Body of pancreas (tissue), 4 donors: ENCODE measurements at regions not wholly inside any gene's neighbourhood (a gene's known extent, or its start where the extent isn't known, plus 50 kb on each side); places are given as distances from the start of the nearest gene placed in this dataset.

Experiments used
- ATAC-seq: fragments of 150-250 bp; one replicate; pipeline ENCODE4 v1.9.1; 2016
- DNase-seq, 4 donors: peaks; one replicate each; pipeline ENCODE4 v3.0.0-alpha.2; 2019
- H3K27ac ChIP-seq, 4 donors: fragments of 200-600 bp; sonication (generic); 1 replicate in 3 of 4; 2 replicates in 1 of 4; pipeline versions ENCODE4 v1.5.1 to v1.6.1; 2016 to 2019; ENCODE audit warnings: mild to moderate bottlenecking in 1 of 4, mixed read lengths in 1 of 4, moderate library complexity in 1 of 4
- H3K27me3 ChIP-seq, 2 donors: fragments of 200-600 bp; sonication (generic); one replicate each; pipeline ENCODE4 v1.6.0; 2016; ENCODE audit warnings: mild to moderate bottlenecking in 1 of 2
- H3K36me3 ChIP-seq, 2 donors: fragments of 200-600 bp; sonication (generic); replicated peaks in 1 of 2; 2 replicates each; pipeline ENCODE4 v1.5.1; 2016; ENCODE audit warnings: low read depth in 2 of 2; ENCODE audit not compliant: insufficient read depth in 1 of 2
- H3K4me1 ChIP-seq: fragments of 200-600 bp; sonication (generic); one replicate; pipeline ENCODE4 v1.6.0; 2016
- H3K4me3 ChIP-seq, 2 donors: fragments of 200-600 bp; sonication (generic); 1 replicate in 1 of 2; 2 replicates in 1 of 2; pipeline ENCODE4 v1.5.1; 2016 to 2019
- H3K9me3 ChIP-seq, 3 donors: fragments of 200-600 bp; sonication (generic); 1 replicate in 2 of 3; 2 replicates in 1 of 3; pipeline ENCODE4 v1.5.1; 2016
- CTCF ChIP-seq, 7 experiments: fragments of 450-650 bp in 4 of 7; fragments of 200-600 bp in 3 of 7; sonication (generic) in 3 of 7; IDR thresholded peaks; one replicate each; pipeline ENCODE4 v1.5.1; 2016 to 2019; ENCODE audit warnings: antibody characterized with exemption in 7 of 7
- POLR2A ChIP-seq, 3 donors: fragments of 450-650 bp; IDR thresholded peaks; one replicate each; pipeline ENCODE4 v1.6.1; 2016; ENCODE audit warnings: antibody characterized with exemption in 3 of 3, mild to moderate bottlenecking in 2 of 3
- WGBS, 2 donors: methylation state at CpG; one replicate each; pipeline ENCODE4 v1.1.5; 2017; 5-methylcytosine and 5-hydroxymethylcytosine counted together
- intact Hi-C: fragments of 100-400 bp; cut with DNase I; formaldehyde crosslinking; loops from one replicate; pipeline ENCODE4 v1.15.1; 2023

- H3K9me3 ChIP-seq: no peaks in the 10 kb centered on the region
- no peak for ATAC-seq
- DNase-seq: no peak
Measured at GRCh38 chr1:14083277-14083676, 383.3 kb downstream of the PRDM2 start.

GRCh38 chr1:14083706-14084105 lies 383.7 kb downstream of the PRDM2 start:
- Histone ChIP-seq H3K4me1 (no peaks in the 10 kb centered on the region), H3K27ac (no peak overlapping the region), H3K9me3 (no peaks in the 10 kb centered on the region), H3K27me3 (no peaks in the 10 kb centered on the region), H3K36me3 (no peaks in the 10 kb centered on the region), H3K4me3 (no peak overlapping the region)
- WGBS, 2 donors: 27 to 29% methylated on average over 1 of the region's 1 CpG
- intact Hi-C loops: no loop called here
- ATAC-seq: no peak
- no peak for DNase-seq
- TF ChIP-seq POLR2A (IDR thresholded peaks at IDR 0.05): no peak
- no peak for TF ChIP-seq CTCF (IDR thresholded peaks at IDR 0.05)

More at GRCh38 chr1:14083277-14083676, 383.3 kb downstream of the PRDM2 start:
- intact Hi-C loops: no loop called here
- Histone ChIP-seq H3K4me1 (no peaks in the 10 kb centered on the region), H3K27ac (no peak overlapping the region), H3K27me3 (no peaks in the 10 kb centered on the region), H3K4me3 (no peak overlapping the region), H3K36me3 (no peaks in the 10 kb centered on the region)
- TF ChIP-seq POLR2A (IDR thresholded peaks at IDR 0.05) (no peak), CTCF (IDR thresholded peaks at IDR 0.05) (no peak)

GRCh38 chr1:14090062-14090461 lies 390.1 kb downstream of the PRDM2 start:
- no peaks in the 10 kb centered on the region for H3K9me3 ChIP-seq
- no peaks in the 10 kb centered on the region for H3K36me3 ChIP-seq
- TF ChIP-seq POLR2A (IDR thresholded peaks at IDR 0.05): no peak
- TF ChIP-seq CTCF (IDR thresholded peaks at IDR 0.05): no peak
- intact Hi-C loops: no loop called here
- H3K27me3 ChIP-seq: peaks cover 0 to 4% of the 10 kb centered on the region in 2 donors
- ATAC-seq (no peak), DNase-seq (no peak)
- no peak overlapping the region for H3K4me3 ChIP-seq
- 77 to 85% methylated on average over 1 of the region's 1 CpG for WGBS, 2 donors
- H3K4me1 ChIP-seq: no peaks in the 10 kb centered on the region
- H3K27ac ChIP-seq: no peak overlapping the region

GRCh38 chr1:14090531-14090930 lies 390.5 kb downstream of the PRDM2 start:
- Histone ChIP-seq H3K4me3 (no peak overlapping the region), H3K27me3 (peaks cover 0 to 4% of the 10 kb centered on the region in 2 donors), H3K36me3 (no peaks in the 10 kb centered on the region), H3K4me1 (no peaks in the 10 kb centered on the region), H3K27ac (no peak overlapping the region), H3K9me3 (no peaks in the 10 kb centered on the region)
- ATAC-seq: no peak
- no peak for DNase-seq
- TF ChIP-seq POLR2A (IDR thresholded peaks at IDR 0.05): no peak
- no peak for TF ChIP-seq CTCF (IDR thresholded peaks at IDR 0.05)
- intact Hi-C loops: no loop called here
- 80 to 84% methylated on average over 6 of the region's 6 CpGs for WGBS, 2 donors

GRCh38 chr1:14094611-14095400 lies 394.8 kb downstream of the PRDM2 start:
- no peaks in the 10 kb centered on the region for H3K9me3 ChIP-seq
- 38 to 48% methylated on average over 4 of the region's 4 CpGs for WGBS, 2 donors
- no peaks in the 10 kb centered on the region for H3K4me1 ChIP-seq
- ATAC-seq (peak; percentile 86), DNase-seq (peak in 2 of 4 donors; percentile 12 to 29)
- TF ChIP-seq POLR2A (IDR thresholded peaks at IDR 0.05): no peak
- TF ChIP-seq CTCF (IDR thresholded peaks at IDR 0.05): peak in 6 of 7 experiments; percentile 46 to 71 (median 61)
- no peak overlapping the region for H3K27ac ChIP-seq
- intact Hi-C loops: no loop called here
- no peak overlapping the region for H3K4me3 ChIP-seq
- H3K36me3 ChIP-seq: no peaks in the 10 kb centered on the region
- peaks cover 0 to 4% of the 10 kb centered on the region in 2 donors for H3K27me3 ChIP-seq
